Prostate gland (tissue), 2 donors: ENCODE measurements at regions not wholly inside any gene's neighbourhood (a gene's known extent, or its start where the extent isn't known, plus 50 kb on each side); places are given as distances from the start of the nearest gene placed in this dataset.
A peak's percentile ranks its signal among the peaks of the same experiment; 100 is the strongest.

ENCODE experiments used
- DNase-seq: peaks from one replicate; pipeline ENCODE4 v3.0.0-alpha.2; 2019; ENCODE audit warnings: low spot score
- H3K27ac ChIP-seq, 2 donors: fragments of 200-600 bp; sonication (generic); 2 replicates each; pipeline ENCODE4 v1.5.1; 2017 to 2019
- H3K27me3 ChIP-seq: fragments of 200-600 bp; sonication (generic); replicated peaks from 2 replicates; pipeline ENCODE4 v1.5.1; 2019; ENCODE audit not compliant: insufficient read depth
- H3K36me3 ChIP-seq, 2 donors: fragments of 200-600 bp; sonication (generic); 1 replicate in 1 of 2; 2 replicates in 1 of 2; pipeline versions ENCODE4 v1.5.1 to v1.8.1; 2017 to 2019
- H3K4me1 ChIP-seq: fragments of 200-600 bp; sonication (generic); replicated peaks from 2 replicates; pipeline ENCODE4 v1.5.1; 2019
- H3K4me3 ChIP-seq, 2 donors: fragments of 200-600 bp; sonication (generic); 2 replicates each; pipeline ENCODE4 v1.5.1; 2017 to 2019
- H3K9me3 ChIP-seq: fragments of 200-600 bp; sonication (generic); 2 replicates; pipeline ENCODE4 v1.5.1; 2017
- CTCF ChIP-seq, 4 experiments: fragments of 200-600 bp in 2 of 4; fragments of 450-650 bp in 2 of 4; sonication (generic) in 2 of 4; IDR thresholded peaks; 1 replicate in 3 of 4; 2 replicates in 1 of 4; pipeline ENCODE4 v1.5.1; 2016 to 2019; ENCODE audit warnings: antibody characterized with exemption in 4 of 4, mild to moderate bottlenecking in 2 of 4, moderate library complexity in 2 of 4
- POLR2A ChIP-seq: fragments of 450-650 bp; IDR thresholded peaks from one replicate; pipeline ENCODE4 v1.6.1; 2016; ENCODE audit warnings: antibody characterized with exemption, mild to moderate bottlenecking
- POLR2AphosphoS5 ChIP-seq: sonication (generic); formaldehyde crosslinking; IDR thresholded peaks from one replicate; pipeline ENCODE4 v1.6.1; 2017; ENCODE audit warnings: antibody characterized with exemption
- WGBS: methylation state at CpG from one replicate; pipeline ENCODE4 v1.1.5; 2018; 5-methylcytosine and 5-hydroxymethylcytosine counted together
- intact Hi-C: fragments of 100-400 bp; cut with DNase I; formaldehyde crosslinking; loops from one replicate; pipeline ENCODE4 v1.14.2; 2022

GRCh38 chr11:62055970-62056369 lies 67.8 kb upstream of the INCENP start:
- no peaks in the 10 kb centered on the region for H3K4me1 ChIP-seq
- 52% methylated on average over 5 of the region's 5 CpGs for WGBS
- H3K4me3 ChIP-seq = no peak overlapping the region
- H3K9me3 ChIP-seq = no peaks in the 10 kb centered on the region
- no peak overlapping the region for H3K27ac ChIP-seq
- no peaks in the 10 kb centered on the region for H3K27me3 ChIP-seq
- H3K36me3 ChIP-seq = no peaks in the 10 kb centered on the region
- TF ChIP-seq CTCF (IDR thresholded peaks at IDR 0.05) (no peak), POLR2AphosphoS5 (no peak), POLR2A (no peak)
- DNase-seq = no peak
- intact Hi-C loops = no loop called here

- intact Hi-C loops = no loop called here
- H3K36me3 ChIP-seq = no peaks in the 10 kb centered on the region
- 64% methylated on average over 8 of the region's 8 CpGs for WGBS
- DNase-seq = no peak
- H3K4me1 ChIP-seq = no peaks in the 10 kb centered on the region
- TF ChIP-seq CTCF (IDR thresholded peaks at IDR 0.05) (peak in 1 of 4 experiments; percentile 46), POLR2AphosphoS5 (no peak)
- H3K9me3 ChIP-seq = no peaks in the 10 kb centered on the region
- no peaks in the 10 kb centered on the region for H3K27me3 ChIP-seq
- no peak overlapping the region for H3K4me3 ChIP-seq
- H3K27ac ChIP-seq = no peak overlapping the region
Observed at GRCh38 chr11:62054484-62055121, 69.2 kb upstream of the INCENP start.

GRCh38 chr11:62054081-62054480 lies 69.7 kb upstream of the INCENP start:
- H3K4me3 ChIP-seq = no peak overlapping the region
- no peaks in the 10 kb centered on the region for H3K27me3 ChIP-seq
- H3K4me1 ChIP-seq = no peaks in the 10 kb centered on the region
- 96% methylated on average over 5 of the region's 5 CpGs for WGBS
- no peaks in the 10 kb centered on the region for H3K9me3 ChIP-seq
- intact Hi-C loops = no loop called here
- DNase-seq = no peak
- TF ChIP-seq CTCF (IDR thresholded peaks at IDR 0.05) (no peak), POLR2A (no peak), POLR2AphosphoS5 (no peak)
- H3K36me3 ChIP-seq = no peaks in the 10 kb centered on the region
- no peak overlapping the region for H3K27ac ChIP-seq

GRCh38 chr11:62050716-62051115 lies 73.1 kb upstream of the INCENP start:
- WGBS = 45% methylated on average over 5 of the region's 5 CpGs

More at GRCh38 chr11:62050716-62051115, 73.1 kb upstream of the INCENP start:
- Histone ChIP-seq H3K27ac (no peak overlapping the region), H3K9me3 (no peaks in the 10 kb centered on the region), H3K4me1 (no peaks in the 10 kb centered on the region), H3K27me3 (no peaks in the 10 kb centered on the region), H3K36me3 (no peaks in the 10 kb centered on the region), H3K4me3 (no peak overlapping the region)
- TF ChIP-seq CTCF (IDR thresholded peaks at IDR 0.05) = no peak
- TF ChIP-seq POLR2A = no peak
- TF ChIP-seq POLR2AphosphoS5 = no peak
- intact Hi-C loops = no loop called here
- no peak for DNase-seq
